NCI-H510A (cell line): ENCODE measurements at regions not wholly inside any gene's neighbourhood (a gene's known extent, or its start where the extent isn't known, plus 50 kb on each side); places are given as distances from the start of the nearest gene placed in this dataset.

Source experiments
- DNase-seq: peaks from one replicate; lab custom pipeline; 2025; lab: John Stamatoyannopoulos, UW

DNA sequence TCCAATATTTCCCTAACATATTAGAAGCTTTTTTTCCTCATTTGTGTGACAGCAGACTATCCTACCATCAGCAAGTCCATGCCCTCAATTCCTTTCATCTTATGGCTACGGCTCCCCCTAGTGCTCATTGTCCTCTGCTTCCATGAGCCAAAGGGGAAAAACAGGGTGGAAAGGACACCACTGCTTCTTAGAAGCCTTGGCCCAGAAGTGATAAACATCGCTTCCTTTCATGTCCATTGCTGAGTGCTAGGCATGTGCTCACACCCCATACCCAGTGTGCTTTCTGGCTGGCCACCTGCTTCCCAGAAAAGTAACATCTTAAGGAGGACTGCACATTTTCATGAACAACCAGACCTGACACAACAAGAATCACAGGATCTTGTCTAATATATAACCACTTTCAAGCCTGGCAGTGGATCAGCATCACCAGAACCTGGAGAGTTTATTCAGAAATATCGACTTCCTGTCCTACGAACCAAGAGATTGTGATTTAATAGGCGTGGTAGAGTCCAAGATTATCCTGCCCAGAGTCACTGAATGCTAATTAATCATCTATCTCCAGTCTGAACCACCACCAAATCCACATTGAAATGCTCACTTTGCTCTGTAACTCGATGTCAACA is 650.5 kb upstream of the SORCS1 start:
- DNase-seq: no peak

DNA sequence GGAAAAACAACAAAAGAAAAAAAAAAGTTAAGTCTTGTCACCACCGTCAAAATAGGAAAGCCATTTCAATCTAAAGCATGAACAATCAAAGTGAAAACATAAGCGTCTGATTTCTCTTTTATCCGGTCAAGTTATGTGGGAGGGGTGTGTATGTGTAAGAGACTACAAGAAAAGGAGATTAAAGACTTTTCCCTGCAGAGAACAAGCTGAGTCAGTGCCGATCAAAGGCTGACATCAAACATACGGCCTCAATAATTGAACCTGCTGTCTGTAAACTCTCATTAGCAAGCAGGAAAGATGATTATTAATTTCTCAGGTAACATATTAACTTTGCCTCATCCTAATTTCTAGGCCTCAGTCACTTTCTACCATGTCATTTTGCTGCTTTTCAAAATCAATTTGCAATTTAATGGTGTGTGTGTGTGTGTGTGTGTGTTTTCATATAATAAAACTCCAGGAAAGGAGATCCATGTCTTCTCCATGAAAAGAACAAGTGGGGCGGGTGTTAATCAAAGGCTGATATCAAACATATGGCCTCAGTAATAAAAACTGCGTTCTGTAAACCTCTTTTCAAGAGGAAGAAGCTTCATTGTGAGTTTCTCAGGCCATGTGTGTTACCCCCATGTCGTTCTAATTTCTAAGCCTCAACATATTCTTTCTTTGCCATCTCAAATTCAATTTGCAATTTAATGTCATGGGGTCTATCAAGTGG is 649.1 kb upstream of the SORCS1 start:
- DNase-seq: no peak

DNA sequence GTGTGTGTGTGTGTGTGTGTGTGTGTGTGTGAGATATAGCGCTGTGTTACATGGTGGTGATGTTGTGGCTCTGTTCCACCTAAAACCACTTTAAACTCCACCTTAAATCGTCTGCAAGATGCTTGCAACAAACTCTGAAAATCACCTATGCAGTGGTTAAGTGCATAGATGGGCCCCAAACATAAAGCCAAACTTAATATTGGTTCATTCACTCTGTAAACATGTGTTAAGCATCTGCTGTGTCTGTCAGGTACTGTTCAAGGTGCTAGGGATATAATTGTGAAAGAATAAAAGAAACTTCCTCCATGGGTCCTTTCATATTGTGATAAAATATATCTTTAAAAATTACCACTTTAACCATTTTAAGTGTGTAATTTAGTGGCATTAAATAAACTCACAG is 645.4 kb upstream of the SORCS1 start:
- no peak for DNase-seq

DNA sequence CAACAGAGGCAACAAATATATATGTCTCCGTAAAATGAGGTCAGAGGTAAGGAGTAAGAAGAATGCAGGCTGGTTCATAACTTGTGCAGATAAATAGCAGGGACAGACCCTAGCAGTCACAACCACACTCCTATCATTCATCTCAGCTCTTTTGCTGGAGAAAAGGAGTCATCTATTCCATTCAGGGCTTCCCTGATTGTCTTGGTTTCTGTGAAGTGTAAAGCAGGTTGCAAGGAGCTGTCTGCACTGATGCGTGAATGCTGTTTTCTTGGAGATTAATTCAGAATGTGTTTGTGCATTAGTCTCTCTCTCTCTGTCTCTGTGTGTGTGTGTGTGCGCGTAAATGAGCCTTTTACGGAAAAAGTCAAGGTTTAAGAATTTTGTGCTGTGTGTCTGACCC is 643.3 kb upstream of the SORCS1 start:
- no peak for DNase-seq

DNA sequence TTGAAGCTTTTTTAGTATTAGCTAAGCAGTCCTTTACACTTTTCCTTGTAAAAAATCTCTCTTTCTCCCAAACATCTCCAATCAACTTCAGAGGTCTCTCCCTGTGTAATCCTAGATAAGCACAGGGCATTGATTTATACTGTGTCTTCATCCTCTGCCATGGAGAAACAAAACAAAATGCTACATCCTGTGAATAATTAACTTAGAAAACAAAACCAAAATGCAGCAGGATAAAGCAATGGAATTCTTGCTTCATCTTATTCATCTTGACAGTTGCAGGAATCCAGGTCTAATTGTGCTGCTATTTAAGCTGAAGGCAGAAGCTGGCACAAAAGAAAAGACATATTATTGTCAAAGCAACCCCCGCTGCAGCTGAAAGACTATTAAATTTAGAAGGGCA is 641.5 kb upstream of the SORCS1 start:
- DNase-seq: no peak

DNA sequence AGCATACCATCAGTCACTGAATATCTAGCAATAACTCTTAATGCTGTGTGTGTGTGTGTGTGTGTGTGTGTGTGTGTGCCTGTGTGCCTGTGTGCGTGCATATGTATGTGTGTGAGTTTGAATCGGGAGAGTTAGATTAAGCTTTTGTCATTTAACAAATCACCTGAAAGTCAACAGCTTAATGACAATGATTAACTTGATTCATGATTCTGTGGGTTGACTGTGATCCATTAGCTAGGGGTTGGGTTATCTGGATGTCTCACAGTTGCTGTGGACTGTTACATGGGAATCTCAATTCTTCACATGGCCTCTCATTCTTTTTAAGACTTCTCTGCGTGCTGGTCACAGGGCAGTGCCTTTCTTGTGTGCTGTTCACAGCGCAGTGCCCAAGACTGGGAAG is 639.0 kb upstream of the SORCS1 start:
- DNase-seq: no peak

DNA sequence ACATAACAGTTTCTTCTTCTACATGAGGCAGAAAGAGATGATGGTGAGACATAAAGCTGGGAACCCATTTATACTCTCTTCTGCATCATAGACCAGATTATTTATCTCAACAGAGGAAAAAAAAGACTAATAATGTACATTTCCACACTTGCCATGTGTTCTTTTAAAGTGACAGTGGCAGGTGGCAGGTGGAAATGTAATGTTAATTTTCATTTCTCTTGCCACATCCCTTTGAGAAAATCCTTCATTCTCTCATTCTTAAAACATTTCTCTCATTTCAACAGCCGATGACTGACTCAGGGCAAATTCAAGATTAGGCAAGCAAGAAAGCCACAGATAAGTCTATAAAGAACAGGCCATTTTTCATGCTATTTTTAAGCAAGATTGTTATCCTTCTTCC is 635.6 kb upstream of the SORCS1 start:
- no peak for DNase-seq

DNA sequence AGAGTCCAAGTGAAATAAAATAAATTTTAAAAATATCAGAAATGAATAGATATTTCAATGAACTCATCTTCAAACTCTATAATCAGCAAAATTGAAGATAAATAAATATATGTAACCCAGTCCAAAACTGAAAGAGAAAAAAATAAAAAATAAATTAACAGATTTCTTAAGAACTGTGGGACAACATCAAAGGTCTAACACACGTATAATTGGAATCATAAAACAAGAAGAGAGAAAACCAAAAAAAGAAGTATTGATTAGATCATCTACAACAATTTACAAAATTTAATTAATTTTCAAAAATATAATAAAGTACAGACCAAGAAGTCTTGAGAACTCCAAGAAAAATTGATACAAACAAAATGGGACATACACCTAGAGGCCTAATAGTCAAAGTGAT is 625.8 kb upstream of the SORCS1 start:
- DNase-seq: no peak

DNA sequence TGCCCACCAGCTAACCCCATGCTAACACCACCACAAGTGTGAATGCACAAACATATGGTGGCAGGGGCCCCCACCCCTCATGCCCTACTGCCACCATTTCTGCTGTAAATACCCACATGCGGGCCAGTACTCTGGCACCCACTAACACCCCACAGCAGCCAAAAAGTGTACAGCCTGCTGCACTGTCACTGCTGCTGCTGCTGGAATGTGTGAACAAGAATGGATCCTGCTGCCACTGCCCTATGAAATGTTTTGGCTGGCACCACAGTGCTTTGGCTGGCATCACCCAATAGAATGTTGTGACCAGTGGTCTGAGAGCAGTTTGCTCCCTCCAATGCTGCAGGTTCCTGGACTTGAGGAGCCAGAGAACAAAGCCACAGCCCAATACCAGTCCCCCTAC is 606.6 kb upstream of the SORCS1 start:
- no peak for DNase-seq

DNA sequence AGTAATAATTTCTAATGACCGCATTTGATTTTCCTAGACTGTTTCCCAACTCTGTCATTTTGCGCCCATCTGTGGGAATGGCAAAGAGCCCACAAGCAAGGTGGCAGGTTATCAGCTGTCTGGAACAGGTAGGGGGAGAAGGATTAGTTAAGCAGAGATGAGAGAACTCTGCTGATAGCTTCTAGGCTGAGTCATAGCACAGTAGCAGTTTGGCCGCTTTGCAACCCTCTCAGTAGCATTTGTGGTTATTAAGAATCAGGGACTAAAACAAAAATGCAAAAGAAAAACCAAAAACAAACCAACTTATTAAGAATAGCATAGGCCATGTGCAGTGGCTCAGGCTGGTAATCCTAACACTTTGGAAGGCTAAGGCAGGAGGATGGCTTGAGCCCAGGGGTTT is 602.7 kb upstream of the SORCS1 start:
- no peak for DNase-seq

DNA sequence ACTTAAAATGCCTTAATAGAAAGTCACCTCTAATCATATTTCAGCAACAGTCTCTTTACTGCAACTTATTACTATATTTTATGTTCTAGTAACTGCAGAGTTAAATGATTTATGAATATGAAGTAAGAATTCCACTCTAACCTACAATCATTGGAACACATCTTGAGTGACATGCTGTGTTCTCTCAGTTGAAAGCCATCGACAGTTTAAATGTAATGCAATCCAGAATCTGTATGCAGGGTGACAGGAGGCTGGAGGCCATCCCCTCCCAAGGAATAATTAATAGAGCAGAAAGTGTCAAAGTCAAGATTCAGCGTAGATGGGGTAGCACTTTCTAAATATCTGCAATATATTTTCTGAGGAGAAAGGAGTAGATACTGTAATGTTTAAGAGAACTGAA is 590.3 kb upstream of the SORCS1 start:
- no peak for DNase-seq

DNA sequence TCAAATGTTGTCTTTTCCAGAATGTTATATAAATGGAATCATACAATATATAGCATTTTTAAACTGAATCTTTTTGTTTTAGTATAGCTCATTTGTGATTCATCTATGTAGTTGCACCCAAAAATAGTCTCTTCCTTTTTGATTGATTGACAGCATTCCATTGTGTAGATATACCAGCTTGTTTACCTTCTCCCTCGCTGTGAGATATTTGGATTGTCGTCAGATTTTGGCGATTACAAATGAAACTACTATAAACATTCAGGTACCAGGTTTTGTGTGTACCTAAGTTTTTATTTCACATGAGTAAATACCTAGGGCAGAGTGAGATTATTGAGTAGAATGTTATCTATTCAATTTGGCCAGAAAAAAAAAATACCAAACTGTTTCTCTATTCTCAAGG is 584.7 kb upstream of the SORCS1 start:
- no peak for DNase-seq

DNA sequence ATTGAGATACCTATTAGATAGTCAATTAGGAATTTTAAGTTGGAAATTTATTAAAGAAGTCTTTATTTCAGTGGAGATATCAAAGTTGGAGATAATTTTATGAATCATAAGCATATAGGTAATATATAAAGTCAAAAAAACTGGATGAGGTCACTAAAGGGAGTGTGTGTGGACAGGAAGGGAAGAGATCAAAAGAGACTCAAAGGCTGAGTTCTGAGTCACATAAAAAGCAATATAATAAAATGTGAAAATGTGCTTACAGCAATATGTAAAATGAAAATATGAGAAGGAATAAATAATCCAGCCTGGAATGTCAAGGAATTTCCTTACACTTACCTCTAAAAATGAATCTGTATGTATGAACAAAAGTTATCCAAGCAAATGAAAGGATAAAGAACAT is 583.3 kb upstream of the SORCS1 start:
- DNase-seq: no peak

DNA sequence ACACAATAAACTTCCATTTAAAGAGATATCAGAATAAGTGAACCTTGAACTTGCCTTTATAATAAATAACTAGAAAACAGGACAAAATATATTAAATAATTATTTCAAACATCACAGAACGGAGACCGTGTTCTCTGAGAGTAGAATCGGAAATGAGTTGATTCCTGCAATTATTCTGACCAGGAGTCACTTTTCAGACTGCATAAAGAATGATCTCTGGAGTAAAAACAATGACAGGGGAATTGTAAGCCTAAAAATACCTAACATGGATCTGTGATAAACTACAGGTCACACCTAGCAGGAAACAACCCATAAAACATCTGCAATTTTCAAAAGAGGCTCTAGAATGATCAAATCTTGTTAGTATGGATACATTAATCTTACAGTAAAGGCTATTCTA is 577.5 kb upstream of the SORCS1 start:
- DNase-seq: no peak

DNA sequence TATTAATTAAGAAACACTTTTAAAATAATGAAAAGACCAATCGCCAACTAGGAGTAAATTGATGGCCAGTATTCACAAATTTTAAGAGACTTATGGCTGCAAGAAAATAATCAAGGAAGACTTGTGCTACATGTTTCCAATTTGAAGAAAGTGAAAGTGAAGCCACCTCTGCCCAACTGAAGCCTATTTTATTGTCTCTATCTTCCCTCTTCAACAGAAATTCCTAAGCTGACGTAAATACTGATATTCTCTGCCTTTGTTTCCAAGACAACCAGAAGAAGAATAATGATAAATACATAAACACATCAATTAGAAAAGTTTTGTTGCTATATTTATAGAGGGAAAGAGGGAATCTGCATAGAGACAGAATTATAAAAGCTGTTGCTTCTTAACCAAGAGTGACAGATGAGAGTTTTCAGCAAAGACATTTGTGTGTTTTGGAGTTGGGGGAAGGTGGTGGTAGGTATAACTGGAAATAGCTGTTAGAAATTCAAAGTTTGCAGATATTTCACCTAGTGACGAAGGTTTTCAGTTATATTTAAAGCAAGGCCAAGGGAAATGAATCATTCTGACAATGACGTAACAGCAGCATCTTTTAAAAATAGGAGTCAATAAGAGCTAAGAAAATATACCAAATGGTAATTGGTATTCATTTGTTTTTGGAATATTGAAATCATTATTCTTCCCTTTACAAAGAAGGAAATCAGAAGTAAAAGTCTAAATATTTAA is 576.6 kb upstream of the SORCS1 start:
- no peak for DNase-seq

DNA sequence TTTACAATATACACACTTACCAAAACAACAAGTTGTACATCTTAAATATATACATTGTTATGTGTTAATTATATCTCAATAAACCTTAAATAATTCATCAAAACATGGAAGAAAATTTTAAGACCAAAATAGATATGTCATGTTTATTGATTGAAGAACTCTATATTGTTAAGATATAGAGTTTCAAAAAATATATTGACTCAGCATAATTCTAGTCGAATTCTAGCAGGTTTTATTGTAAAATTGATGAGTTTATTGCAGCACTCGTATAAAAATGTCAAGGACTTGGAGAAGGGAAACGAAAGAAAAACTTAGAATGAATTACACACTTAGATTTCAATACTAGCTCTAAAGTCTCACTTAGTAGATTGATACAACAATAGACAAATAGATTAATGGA is 575.4 kb upstream of the SORCS1 start:
- DNase-seq: no peak

DNA sequence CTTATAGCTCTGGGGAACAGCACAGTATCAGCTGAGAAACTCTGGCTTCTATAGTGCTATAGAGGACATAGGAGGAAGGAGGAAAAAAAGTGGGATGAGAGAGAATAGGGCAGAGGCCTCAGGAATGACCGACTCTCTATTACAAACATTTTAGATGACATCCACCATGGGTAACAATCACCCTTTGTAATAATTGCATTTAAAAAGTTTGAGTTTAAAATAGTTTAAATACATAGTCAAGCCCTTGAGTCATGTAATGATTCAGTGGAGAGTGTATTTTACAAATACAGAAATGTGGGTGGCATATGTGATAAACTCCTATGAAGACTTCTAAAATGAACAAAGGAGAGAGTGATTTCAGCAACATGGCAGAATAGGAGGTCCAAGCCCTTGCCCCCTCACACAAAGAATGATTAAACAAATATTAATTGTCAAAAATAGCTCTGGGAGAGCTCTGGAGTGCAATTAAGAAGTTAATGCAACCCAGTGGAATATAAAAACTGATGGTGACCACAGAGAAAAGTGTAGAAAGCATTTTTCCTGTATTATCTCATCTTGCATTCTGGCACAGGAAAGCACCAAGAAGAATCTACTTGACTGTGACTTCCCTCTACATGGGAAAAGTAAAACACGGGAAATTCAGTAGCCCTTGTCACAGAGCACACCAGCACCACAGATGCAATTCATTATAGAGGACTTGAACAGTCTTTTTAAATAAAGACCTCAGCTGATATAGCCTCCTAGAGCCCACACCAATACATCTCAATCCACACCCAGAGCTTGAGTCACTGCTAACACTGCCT is 569.0 kb upstream of the SORCS1 start:
- no peak for DNase-seq

DNA sequence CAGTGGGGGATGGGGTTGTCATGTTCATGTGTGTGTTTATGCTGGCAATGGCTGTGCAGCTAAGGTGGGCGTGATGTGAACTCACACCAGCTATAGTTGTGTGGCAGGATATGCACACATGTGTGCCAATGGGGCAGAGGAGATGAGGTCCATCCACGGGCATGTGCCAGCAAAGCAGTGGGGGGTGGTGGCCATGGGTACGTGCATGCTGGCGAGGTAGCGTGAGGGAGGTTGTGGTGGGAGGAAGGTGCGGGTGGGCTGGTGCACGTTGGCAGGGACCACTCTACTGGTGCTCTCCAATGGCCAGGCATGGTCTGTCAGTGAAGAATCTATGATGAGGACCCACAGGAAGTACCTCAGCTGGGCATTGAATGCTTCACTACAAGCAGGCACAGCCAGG is 567.5 kb upstream of the SORCS1 start:
- no peak for DNase-seq

DNA sequence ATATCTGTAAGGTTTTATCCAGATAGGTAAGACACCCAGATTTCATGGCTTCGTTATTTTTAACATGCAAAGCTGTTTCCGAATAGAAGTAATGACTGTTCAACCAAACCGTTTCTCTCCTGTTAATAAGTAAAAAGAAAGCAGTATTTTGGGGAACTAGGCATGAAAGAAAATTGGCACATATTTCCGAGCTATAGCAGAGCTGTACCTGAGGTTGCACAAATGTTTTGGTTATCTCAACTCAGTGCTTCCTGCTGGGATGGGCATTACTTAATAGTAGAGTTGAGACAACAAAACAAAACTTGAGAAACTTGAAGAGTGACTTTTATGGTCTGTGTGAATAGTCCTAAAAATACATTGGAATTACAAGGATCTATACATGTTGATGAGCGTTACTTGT is 564.3 kb upstream of the SORCS1 start:
- no peak for DNase-seq

DNA sequence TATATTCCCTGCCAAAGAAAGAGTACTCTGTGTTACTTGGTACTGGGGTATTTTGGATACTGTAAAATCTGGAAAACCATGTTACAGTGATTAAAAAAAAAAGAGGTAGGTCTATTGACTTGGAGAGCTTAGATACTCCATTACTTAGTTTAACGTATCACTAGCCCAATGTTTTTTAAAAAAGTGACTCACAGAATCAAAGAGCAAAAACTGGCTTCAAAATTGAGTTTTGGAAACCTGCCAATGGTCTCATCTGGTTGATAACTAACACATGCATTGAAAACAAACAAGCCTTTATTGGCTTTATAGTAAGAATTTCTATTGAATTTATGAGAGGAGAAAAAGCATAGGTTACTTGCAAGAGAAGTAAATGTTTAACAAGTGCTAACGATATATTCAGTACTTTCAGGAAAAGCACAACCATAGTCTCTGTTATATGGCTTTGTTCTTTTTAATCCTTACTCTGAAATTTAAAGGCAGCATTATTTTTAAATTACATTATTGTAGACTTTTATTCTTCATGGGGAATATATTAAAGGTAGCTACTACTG is 563.3 kb upstream of the SORCS1 start:
- no peak for DNase-seq

DNA sequence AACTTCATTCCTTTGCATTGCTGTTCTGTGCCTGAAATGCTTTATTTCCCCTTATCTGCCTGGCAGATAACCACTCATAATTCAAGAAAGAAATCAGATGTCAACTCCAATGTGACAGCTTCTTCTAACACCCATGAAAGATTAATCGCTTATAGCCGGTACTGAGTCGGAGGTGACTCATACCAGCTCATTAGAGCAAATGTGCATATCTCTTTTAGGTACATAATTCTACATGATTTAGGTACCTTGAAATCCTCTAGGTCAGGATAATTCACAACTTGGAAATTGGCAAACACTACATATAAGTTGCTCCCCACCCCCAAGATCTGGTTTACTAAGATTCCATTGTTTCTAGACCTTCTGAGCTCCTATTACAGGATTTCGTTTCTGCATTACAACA is 554.4 kb upstream of the SORCS1 start:
- no peak for DNase-seq

DNA sequence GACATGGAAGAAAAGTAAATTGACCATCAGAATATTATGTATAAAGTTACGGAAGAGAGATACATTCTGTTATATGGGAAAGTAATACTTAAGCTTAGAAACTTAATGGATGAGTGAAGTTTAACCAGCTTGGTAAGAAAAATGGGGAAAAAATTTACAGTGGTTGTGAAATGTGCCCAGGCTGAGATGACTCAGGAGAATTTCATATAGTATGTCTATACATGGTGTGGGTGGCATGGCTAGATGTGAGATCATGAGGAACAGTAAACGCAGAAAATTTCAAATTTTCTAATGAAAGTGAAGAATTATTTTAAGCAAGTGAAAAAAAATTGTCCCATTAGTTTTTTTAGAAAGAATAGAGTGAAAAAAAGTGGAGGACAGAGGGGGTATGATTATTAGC is 552.5 kb upstream of the SORCS1 start:
- no peak for DNase-seq
